ENCODE measurements at regions not wholly inside any gene's neighbourhood (a gene's known extent, or its start where the extent isn't known, plus 50 kb on each side); places are given as distances from the start of the nearest gene placed in this dataset.
"Not testable (repeated sequence)": the region's sequence is repeated elsewhere in the genome, so short reads cannot be mapped to it uniquely, and the experiment has no call there.

DNA sequence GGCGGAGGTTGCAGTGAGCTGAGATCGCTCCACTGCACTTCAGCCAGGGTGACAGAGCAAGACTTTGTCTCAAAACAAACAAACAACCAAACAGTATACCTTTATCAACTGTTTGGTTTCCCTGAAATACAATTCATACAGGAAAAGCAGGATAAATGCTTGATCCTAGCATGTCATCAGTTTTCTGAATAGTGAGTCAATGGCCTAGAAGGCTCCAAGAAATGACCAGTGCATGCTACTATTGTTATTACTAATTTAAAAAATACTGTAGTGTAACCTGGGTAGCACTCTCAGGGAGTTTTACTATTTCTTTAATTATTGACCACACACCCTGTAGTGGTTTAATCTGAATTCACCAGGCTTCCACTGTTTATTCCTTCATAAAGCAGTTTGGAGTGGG, 101.0 kb upstream of the PTPN3 start:
- no peak for DNase-seq

DNA sequence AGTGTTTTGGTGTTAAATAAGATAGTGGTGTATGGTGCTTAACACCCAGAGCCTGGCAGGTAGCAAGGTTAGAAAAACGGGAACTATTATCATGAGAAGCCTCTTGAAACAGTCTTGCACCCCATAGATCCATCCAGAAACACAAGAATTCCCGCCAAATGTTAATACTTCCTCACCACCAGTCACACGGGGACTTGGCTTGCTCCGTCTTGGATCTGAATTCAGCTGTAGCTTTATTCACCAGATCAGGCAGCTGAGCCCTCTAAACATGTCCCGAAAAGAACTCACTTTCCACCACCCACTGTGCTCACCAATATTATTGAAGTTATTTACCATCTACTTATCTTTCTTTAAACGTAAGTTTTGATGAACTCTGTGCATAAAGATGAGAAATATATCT, 101.6 kb upstream of the PTPN3 start:
- DNase-seq = no peak

DNA sequence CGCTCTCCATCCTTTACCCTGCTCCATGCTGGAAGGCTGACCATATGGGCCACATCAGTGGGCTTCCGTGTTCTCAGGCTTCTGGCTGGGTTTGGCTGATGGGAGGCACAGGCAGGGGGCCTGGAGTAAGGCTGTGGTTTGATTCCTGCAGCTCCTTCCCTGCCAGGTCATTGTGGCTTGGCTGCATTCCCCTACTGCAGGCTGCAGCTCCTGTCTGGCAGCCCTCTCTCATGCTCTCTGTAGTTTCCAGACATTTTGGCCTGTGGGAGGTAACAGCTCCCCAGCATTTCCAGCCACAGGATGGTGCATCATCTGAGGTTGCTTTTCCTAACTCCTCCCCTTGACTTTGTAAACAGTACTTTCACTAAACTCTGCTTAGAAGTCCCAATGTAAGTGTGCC, 102.0 kb upstream of the PTPN3 start:
- DNase-seq = peak; percentile 75

DNA sequence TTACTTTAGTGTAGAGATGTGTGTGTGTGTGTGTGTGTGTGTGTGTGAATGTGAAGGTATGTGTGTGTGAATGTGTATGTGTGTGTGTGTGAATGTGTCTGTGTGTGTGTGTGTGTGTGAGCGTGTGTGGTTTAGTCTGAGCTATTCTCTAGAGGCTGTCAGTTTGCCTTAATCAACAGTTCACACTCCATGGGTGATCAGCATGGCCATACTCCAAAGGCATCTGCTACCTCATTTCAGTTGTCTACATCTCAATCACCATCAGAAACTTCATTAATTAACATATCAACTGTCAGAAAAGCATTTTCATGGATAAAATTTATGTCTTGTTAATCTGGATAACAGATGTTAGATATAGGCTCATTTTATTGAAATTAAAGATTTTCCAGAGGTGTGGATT, 103.1 kb upstream of the PTPN3 start:
- no peak for DNase-seq

DNA sequence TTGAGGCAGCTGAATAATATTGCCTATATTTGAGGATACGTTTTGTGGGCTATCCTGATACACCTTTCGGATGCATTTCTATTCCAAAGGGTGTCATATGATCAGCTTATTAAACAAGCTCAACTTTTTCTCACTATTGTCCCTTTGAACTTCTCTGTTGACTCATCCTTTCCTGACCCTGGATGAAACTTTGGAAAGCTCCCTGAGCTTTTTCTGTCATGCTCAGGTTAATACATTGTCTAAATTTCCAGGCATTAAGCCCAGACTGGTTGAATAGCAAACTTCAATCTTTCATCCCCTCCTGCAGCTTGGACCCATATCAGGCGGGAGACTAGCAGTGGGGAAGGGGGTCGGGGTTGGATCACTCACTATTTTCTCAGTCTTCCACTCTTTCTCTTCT, 104.9 kb upstream of the PTPN3 start:
- no peak for DNase-seq

DNA sequence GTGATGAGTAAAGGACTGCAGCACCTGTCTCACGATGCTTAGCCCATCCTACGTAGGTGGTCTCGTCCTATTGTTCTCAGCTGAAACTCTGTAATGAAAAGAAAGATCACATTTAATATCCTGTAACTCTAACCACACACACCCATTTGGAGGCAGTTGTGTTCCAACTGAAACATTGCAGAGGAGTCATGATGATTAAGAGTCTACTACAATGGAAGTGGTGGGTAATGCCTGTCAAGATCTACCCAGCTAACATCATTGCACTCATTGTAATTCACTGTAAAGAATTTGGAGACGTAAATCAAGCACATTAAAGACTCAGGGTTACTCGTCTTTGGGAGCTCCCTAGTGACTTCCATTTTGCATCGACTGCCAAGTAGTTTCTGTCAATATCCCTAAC, 106.0 kb upstream of the PTPN3 start:
- DNase-seq = no peak

DNA sequence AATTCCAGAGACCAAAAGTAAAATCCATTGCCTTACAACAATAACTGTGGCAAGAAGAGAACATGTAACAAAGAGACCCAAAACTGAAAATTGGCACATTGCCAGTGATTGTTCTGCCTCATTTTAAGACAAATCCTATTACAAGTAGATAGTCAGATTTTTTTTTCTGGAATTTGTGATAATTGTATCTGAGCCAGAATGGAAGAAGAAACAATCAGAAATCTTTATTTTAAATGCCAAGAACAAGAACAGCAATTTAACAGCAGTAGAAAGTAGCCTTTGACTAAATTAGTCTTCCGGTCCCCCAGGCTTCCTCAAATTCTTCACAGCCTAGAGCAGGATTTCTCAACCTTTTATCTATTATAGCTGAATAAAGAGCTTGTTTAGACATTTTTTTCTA, 106.7 kb upstream of the PTPN3 start:
- no peak for DNase-seq

DNA sequence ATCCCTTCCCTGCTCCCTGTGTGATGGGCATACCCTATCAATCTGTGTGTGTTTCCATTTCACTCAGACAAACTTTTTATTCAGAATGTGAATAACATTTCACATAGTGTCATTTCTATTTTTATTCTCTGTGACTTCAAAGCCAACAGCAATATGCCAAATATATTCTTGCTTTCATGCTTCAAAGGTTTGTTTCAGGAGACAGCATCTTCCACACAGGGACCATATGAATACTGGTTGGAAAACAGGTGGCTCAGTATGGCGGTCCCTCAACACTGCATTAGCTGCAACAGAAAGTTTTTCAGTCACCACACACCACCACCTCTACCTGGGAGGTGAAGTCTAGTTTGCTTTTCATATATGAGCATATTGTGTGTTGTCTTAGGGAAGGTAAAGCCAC, 111.0 kb upstream of the PTPN3 start:
- DNase-seq = no peak

DNA sequence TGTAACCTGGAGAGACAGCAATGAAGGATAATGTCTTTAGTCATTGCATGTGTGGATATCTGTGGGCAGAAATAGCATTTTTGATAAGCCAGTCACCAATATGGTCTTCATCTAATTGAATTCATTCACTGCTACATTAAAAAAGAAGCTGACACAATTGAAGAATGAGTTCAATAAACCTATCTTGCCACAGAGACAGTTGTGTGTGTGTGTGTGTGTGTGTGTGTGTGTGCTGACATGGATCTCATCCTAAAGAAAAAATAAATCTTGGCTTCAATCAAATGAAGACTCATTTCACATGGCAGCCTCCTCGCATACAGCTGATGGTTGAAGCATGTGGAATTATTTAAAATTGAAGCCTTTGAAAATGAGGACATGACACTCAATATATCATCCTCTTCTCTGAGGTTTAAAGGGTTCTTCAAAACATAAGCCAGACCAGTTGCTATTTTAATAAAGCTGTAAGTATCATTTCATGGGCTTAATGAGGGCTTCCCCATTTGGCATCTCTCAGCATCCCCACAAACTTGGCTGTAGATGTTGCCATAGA, 118.5 kb upstream of the PTPN3 start:
- DNase-seq = no peak

DNA sequence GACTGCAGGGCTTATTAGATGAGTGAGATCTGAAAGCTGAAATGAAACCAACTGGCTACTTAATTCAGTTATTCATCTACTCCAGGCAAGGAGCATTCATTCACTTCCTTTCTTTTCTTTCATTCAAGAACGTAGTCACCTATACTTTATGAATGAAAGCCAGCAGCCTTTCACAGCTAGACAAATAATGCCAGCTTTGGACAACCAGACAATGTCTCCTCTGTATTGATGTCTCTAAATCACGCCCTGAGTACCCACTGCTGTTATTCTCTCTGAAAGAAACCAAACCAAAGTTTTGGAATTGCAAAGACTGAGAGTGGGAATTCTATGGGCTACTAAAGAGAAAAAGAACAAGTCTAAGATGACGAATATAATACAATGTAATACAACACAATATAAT, 121.2 kb upstream of the PTPN3 start:
- no peak for DNase-seq

DNA sequence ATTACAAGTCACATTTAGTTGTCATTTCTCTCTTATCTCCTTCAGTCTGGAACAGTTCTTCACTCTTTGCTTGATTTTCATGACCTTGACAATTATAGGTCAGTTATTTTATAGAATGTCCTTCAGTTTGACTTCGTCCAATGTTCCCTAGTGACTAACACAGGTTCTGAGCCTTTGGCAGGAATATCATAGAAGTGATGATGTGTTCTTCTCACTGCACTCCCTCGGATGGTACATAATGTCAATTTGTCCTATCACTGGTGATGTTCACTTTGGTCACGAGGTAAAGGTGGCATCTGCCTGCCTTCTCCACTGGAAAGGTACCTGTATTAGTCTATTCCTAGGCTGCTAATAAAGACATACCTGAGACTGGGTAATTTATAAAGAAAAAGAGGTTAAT, 126.0 kb upstream of the PTPN3 start:
- DNase-seq = no peak

DNA sequence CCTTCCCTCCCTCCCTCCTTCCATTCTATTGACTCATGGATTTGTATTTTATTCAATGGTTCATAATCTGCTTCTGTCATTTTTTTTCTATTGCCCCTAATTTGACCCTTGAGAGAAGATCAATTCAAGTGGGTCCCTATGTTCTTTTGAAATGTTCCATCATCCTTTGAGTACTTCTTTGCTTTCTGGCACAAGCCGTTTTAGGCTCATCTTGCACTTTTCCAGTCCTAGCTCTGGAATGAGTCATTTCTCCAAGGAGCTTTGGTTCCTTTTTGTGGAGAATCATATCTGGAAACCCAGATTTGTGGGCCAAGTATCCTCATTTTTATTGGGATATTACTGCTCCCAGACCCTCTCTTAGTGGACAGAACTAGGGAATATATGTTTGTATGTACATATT, 126.8 kb upstream of the PTPN3 start:
- no peak for DNase-seq

DNA sequence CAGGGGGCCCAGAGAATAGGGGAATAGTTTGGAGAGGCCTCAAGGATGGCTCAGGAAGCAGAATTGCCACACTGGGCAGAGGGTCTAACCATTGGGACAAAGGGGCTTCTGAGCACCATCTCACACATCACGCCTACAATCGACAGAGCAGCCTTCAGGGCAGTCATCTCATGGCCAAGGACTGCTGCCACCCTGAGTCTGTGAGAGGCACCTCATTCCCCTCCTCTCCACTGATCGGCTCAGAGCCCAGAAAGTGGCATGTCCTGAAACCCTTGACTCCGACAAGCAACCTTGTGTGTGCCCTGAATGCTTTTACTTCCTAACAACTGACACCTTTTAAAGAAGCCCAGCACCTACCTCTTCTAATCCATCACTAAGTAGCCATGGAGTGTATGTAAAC, 128.9 kb upstream of the PTPN3 start:
- DNase-seq = no peak

DNA sequence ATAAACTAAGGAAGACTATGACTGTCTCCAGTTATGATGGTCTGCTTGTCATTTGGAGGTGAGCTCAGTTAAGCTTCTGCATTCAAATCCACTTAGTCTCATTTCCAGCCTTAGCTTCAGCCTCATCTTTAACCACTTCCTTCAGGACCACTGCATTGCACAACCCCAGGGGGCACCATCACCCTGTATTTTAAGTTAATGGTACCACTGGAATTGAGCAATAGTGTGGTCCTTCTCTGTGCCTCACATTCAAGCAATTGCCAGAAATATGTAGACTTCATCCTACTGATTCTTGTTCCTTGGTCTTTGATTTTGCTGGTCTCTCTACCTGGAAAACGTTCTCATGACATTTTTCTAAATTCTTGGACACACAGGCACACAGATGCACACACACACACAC, 131.5 kb upstream of the PTPN3 start:
- DNase-seq = no peak

DNA sequence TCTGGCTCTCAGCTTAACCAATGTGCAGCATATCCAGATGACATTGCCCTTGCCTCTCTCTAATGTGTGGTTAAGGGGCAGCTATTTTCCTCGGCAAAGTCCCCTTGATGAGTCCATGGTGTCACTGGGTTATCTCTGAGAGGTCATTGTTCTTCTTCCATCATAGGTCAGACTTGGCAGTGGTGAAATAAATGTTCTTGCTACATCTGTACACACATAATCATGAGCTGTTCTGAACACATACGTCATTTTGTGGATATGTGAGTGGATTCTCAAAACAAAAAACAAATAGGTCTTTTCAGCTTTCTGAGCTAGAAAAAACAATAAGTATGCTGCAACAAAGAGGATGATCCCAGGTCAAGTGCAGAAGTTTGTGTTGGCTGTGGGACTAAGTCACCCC, 134.7 kb upstream of the PTPN3 start:
- DNase-seq = no peak

DNA sequence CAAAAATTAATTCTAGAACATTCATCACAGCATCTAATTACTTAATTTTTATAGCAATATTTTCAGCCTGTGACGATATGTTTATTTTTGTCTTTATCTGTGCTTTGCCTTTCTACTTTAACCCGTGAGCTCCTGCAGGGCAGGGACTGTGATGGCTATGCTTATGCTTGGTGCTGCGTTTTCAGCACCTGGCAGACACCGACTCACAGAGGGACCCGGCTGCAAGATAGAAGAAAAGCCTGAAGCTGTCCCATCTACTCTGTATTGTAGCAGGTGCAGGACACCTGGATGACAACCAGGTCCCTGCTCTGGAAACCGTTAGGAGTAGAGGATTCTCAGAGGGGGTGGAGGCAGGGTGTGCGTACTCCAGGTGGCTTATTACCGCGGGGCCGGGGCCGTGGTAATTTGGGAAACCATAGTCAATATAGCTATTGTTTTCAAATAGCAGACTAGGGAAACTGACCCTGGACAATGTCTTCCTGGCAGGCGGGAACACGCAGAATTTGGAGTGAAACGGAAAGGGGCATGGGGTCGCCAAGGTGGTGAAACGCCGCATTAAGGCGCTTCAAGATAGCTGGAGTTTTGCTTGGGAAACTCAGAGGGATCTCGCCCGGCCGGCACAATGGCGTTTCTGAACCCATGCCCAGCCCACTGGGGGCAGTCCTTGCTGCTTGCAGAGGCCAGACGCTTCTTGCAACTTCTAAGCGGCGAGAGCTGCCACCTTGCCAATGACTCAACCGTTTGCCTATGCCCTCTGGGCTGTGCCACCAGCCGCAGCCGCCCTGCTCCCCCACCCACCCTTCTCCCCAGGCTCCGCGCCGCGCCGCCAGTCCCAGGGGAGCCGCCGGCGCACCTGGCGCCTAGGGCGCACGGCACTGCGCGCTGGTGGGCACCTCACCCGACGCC, 140.1 kb upstream of the PALM2AKAP2 start:
- peak; percentile 63 for DNase-seq

DNA sequence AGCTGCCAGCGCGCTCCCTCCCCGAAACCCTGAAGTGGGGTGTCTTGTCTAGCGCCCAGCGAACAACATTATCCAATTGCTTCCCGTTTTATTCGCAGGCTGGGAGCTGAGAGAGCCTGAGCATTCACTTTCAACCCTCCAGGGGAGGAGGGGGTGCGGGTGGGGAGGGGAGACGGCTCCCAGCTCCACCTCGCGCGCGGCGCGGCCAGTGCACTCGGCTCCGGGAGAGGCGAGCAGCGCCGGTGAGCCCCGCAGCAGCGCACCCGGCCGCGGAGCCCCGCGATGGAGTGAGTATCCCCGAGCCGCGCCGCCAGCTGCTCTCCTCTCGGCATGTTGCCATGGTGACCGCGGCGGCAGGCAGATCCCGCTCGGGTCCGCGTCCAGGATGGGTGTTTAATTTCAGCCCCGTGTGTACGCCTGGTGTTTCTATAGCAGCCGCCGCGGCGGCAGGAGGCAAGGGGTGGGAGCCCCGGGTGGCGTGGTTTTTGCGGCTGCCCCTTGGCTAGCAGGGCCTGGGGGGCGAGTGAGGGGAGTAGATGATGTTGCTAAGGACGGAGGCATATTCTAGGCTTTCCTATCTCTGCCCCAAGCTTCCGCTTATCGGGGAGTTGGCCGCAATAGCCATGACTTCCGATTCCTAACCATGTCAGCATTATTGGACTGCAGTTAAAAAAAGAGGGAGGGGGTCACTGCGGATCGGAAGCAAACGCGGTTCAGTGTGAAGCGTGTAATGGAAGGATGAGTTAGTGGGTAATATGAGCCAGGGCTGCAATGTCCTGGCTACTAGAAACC, 139.2 kb upstream of the PALM2AKAP2 start:
- DNase-seq = peak; percentile 87

DNA sequence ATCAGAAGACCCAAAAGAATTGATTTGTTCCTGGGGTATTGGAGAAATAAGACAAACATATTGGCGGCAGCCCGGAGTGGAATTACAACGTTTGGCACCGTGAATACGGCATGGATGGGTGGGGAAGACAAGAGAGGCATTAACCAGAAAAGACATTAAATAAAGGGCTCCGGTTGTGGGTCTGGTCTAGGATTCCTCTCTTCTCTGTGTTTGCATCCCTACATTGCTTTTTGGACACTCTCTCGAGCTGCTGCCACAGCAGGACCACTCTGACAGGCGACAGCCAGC, 138.7 kb upstream of the PALM2AKAP2 start:
- no peak for DNase-seq

DNA sequence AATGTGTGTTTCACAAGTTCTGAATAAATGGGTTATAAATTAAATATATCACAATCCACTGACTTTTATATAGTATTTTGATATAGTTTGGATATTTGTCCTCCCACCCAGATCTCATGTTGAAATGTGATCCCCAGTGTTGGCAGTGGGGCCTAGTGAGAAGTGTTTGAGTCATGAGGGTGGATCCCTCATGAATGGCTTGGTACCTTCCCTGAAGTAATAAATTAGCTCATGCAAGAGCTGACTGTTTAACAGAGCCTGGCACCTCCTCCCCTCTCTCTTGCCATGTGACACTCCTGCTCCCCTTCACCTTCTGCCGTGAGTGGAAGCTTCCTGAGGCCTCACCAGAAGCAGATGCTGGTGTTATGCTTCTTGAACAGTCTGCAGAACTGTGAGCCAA, 127.9 kb upstream of the PALM2AKAP2 start:
- DNase-seq = no peak

DNA sequence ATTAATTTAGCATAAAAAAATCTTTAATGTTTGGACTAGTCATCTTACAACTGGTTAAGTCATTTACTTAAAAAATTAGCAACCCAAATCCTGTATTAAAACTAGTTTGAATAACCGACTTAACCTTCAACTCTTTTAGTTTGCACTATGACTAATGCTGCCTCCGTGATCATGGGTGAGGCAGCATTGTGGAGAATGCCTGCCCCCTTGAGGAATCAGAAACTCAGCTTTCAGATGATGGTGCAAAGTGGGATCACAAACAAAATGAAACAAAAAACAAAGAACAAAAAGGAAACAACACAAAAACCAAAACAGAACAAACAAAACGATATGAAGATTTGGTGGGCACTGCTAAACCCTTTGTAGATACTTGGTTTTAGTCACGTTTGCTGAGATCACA, 127.0 kb upstream of the PALM2AKAP2 start:
- no peak for DNase-seq

DNA sequence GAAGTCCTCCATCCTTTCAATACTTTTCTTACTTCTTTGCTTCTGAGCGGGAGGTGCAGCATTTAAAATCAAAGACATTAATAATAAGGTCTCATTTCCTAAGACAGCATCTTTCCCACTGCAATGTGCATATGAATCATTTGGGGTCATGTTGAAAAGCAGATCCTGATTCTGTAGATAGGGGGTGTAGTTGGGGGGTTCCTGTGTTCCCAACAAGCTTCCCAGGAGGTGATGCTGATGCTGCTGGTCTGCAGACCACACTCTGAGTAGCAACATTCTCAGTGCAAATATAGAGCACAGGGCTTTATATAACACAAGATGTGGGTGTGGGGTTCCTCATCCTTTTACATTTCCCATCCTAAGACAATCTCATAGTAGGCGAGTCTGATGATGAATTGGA, 126.5 kb upstream of the PALM2AKAP2 start:
- DNase-seq = no peak

DNA sequence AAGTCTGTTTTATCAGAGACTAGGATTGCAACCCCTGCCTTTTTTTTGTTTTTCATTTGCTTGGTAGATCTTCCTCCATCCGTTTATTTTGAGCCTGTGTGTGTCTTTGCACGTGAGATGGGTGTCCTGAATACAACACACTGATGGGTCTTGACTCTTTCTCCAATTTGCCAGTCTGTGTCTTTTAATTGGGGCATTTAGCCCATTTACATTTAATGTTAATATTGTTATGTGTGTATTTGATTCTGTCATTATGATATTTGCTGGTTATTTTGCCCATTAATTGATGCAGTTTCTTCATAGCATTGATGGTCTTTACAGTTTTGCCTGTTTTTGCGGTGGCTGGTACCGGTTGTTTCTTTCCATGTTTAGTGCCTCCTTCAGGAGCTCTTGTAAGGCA, 116.0 kb upstream of the PALM2AKAP2 start:
- not testable (repeated sequence) for DNase-seq

DNA sequence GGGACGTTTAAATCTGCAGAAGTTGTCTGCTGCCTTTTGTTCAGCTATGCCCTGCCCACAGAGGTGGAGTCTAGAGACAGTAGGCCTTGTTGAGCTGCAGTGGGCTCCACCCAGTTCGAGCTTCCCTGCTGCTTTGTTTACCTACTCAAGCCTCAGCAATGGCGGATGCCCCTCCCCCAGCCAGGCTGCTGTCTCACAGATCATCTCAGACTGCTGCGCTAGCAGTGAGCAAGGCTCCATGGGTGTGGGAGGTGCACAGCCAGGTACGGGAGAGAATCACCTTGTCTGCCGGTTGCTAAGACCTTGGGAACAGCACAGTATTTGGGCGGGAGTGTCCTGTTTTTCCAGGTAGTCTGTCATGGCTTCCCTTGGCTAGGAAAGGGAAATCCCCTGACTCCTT, 114.3 kb upstream of the PALM2AKAP2 start:
- DNase-seq = not testable (repeated sequence)

DNA sequence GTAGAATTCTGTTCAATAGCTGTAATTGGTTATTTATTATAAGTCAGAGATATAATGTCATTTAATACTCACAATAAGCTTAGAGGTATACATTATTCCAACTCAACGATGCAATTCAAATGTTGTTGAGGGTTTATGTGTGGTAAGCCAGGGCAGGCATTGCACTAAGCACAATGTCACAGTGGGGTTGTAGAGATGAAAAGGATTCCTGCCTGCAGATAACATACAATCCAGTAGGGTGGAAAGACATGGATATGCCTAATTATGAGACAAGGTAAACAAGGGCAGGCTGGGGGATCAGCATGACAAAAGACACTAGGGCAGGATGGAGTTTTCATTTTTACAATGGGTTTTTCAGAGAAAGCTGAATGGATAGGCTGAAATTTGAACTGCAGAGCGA, 98.7 kb upstream of the PALM2AKAP2 start:
- DNase-seq = no peak

All from right forelimb (tissue), 1 donor.